HG03025 (cell line): ENCODE measurements at regions not wholly inside any gene's neighbourhood (a gene's known extent, or its start where the extent isn't known, plus 50 kb on each side); places are given as distances from the start of the nearest gene placed in this dataset.

ENCODE experiments used
- ATAC-seq: cut with Tn5 transposase; IDR thresholded peaks from one replicate; pipeline ENCODE4 v1.9.1; 2021; ENCODE audit warnings: mild to moderate bottlenecking, moderate library complexity; ENCODE audit not compliant: unreplicated experiment, low FRiP score

DNA sequence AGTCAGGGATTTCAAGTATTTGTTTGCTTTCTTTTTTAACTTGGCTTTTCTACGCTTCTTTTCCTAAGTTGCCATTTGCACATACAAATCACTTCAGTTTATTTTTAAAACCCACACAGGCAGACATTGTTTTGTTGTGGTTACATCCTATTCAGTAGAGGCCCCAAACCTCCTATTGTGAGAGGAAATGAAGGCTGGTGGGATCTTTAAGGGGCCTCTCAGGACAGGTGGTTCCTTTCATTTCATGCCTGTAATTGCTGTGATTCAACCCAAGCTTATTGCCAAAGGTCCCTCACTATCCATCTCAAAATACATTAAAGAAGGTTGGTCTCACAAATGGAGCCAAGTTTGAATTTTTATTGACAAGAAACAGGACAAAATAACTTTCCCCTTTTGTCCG lies 257.1 kb downstream of the ADAMTS20 start:
- no peak for ATAC-seq

DNA sequence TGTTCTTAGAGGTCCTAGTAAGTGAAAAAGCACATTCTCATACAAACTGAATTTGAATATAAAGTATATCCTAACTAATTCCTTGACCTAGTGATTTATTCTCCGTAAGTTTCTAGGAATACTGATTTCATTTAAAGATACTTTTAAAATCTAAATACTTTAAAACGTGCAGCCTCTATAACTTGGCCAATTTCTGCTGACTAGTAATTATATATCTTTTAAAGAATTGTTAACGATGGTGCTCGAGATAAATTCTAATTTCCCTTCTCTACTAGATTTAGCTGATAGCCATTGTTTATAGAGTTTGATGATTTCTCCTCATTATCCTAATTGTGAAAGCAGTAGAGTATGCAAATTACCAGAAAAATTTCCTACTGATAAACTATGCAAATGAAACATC lies 257.9 kb downstream of the ADAMTS20 start:
- ATAC-seq: no peak

DNA sequence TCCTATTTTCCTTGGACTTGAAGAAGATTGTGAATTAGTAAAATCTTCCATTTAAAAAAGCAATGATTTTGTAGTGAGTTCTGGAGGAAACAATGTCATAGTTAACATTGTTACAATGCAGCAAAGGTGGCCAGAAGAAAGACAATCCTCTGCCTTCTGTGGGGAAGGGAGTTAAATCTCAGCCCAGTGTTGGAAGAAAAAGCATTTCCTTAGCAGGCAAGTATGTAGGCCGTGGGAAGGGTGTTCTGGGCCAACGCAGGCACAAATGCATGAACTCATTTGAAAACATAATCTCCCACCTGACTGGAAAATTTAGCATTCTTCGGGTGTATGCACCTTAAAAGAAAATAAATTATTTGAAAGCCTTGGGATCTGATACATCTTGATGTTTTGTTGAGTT lies 258.6 kb downstream of the ADAMTS20 start:
- no peak for ATAC-seq

DNA sequence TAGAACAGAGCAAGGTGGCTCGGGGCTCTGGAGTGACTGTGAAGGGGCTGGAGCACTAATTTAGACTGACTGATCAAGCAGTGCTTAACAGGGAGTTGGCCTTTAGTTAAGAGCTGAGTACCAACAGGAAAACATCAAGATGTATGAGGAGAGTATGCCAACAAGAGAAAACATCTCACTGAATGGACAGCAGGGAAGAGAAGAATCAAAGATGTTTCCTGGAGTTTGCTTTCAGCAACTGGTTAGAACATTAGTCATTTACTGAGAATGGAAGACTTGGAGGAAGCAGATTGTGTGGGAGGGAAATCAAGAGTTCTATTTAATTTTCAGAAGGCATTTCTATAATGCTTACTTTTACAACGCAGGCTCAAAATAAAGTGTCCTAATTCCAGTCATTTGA lies 259.3 kb downstream of the ADAMTS20 start:
- no peak for ATAC-seq

DNA sequence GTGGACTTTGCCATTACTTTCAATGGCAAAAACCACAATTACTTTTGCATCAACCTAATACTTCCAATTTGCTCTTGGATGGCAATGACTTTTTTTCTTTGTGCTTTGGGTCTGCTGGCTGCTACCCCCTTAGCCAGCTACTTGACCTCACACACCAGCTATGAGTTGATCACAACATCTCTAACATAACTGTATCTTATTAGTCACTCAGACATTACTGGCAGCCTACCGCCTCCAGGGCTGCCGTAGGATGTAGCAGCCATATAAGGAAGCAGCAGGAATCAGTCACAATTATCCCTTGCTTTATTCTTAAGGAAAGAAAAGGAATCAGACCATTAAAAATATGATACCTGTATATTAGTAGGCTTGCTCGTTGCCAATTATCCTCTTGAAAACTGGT lies 260.5 kb downstream of the ADAMTS20 start:
- ATAC-seq: no peak

DNA sequence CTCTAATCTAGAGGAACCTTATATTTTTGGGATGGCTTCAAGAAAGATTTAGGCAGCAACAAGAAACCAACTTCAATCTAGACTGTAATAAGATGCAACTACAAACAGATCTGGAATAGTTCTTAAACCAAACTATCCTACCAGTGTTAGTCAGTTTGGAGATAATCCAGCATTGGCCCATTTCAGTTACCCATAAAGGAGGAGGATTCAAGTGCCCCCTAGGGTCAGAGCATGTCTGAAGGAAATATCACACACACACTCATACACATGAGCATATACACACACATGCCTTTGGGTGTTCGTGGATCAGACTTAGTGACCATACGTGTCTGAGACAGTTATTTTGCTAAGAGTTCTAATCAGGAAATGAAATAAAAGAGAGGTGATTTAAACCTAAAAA lies 261.2 kb downstream of the ADAMTS20 start:
- ATAC-seq: no peak

DNA sequence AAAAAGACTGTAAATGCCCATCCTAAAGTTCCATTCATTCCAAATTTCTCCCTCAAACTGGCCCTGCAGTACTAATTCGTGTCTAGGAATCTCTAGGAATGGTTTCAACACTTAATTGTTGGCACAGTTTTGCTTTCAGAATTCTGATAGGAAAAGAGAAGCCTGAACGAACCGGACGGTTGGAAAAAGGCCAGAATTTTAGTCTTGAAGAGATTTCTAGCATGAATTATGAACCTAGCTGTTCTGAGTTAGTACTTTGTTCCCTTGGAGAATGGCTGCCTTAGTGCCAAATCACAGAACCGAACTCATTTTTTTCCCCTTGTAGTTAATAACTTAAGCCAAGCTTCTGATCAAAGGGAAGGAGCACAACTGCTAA lies 262.6 kb downstream of the ADAMTS20 start:
- no peak for ATAC-seq

DNA sequence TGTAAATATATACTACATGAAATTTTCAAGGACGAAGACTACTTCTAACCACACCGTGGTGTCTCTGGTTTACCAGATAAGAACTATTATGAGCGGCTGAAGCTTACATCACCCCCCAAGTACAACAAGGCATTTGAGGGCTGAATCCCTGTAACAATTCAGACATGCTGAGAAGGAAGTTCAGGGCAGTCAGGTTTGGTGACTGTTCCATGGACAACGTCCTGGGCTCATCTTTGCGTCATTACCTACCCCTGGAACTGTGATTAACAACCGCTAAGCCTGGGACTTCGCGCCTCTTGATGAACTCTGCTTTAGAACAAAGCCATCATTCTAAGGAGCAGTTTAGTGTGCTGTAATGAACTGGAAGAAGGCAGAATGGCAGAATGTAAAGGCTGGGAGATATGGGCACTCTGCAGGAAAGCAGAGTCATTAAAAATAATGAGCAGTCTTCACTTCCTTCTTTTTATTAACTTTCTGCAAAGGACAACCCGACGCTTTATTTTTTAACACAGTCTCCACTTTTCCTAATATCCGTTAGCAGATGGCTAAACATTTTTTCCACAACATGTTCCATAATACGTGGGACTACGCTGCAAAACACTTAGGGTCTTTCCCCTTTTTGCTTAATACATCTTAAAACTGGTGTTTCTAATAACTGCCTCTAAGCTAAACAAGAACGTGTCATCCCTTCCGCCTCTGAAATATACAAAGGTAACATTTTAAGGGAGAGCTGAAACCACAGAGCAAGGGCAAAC lies 263.2 kb downstream of the ADAMTS20 start:
- no peak for ATAC-seq

DNA sequence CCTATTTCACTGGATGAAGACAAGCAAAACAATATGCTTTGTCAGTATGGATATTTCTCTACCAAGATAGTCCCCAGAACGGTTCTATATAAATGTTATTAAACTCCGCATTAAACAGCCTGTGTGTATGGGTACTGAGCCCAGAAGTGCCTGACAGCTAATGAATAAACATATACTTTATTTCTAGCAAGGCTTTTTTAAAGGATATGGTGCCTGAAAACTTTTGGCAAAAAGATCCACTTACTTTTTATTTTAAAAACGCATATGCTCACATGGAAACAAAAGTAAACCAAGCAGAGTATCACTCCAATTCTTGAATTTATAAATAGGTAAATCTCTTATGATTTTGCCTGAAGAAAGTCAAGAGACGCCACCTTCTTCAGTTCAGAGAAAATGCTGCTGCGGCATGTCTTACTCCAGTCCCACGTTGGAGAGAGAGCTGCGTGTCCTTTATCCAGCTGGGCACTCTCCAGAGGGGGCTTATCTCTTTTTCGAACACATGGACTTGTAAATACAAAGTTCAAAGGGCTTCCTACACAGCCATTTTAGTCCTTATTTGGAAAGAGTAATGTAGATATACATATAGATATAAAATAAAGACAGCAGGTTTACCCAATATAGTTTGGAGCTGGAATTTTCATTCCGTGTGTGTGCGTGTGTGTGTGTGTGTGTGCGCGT lies 264.2 kb downstream of the ADAMTS20 start:
- no peak for ATAC-seq

DNA sequence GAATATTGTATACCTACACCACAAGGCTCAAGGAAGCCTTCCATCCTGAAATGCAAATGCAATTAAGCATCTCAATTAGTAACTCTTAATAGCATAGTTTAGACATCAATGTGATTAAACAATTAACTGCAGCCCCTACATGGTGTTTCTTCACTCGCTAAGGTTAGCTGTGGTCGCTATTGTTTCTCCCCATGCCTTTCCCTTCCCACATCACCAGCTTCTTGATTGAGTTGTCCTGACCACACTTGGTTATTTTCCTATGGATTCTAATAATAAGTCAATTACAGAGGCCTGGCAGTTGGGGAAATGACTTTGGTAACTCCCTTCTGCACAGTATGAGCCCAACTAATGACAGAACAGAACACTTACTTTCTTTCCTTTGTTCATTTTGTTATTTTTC lies 265.0 kb downstream of the ADAMTS20 start:
- no peak for ATAC-seq

DNA sequence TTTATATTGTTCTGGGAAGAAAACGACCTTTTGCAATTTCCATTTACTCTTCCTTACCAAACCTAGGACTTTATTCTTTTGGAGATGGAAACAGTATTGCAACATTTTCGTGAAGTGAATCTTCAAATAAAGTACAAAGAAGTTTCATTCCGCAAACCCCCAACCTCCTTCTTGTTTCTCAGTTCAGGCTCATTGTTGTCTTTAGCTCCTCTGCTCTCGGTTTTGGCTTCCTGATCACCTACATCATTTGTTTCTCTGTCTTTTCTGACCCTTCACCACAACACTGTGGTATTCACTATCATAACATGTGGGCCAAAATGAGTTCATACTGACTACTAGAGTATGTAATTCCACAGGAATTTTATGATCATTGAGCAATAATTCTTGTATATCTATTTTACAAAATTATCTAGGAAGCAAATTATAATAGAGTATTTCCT lies 266.8 kb downstream of the ADAMTS20 start:
- ATAC-seq: peak; percentile 52

DNA sequence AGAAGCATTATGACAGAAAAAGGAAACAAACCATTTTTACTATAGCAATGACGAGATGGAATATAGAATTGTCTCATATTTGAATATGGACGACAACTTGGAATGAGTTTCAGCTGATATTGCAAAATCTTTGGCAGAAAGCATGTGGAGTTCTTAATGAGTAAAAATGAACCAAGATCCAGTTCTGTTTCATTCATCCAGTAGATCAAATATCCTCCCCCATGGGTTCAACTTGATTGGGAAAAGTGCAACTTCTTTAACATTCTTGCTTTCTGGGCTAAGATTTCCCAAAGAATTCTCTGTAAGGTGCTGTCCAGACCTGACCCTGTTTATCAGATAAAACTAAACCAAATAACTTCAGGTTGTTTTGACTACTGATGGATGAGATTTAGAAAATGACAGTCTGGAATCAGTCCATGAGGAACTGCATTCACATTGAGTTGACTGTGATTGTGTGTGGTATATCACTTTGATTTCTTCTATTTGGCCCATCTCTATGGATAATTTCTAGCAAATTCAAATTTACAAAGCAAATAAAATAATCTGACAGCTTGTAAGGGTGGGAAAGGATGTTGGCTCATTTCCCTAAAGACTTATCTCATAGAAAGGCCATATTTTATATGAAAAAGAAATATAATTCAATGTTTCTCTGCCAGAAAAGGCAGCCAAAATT lies 267.4 kb downstream of the ADAMTS20 start:
- no peak for ATAC-seq

DNA sequence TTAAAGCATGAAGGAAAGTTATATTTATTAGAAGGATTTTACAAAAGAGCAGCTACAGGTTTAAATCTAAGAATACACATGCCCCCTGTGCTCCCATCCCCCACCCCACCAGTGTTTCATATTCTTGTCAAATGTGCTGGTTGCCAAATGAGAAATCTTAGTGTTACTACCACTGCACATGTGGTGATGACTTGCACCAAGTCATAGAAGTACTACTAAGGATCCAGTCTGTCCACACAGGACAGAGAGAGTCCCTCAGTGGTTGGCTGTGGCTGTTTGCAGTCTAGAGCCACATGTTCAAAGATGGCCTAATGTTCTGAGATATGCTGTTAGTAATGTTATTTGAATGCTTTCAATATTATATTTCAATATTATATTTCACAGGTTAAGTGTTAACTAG lies 268.8 kb downstream of the ADAMTS20 start:
- no peak for ATAC-seq

DNA sequence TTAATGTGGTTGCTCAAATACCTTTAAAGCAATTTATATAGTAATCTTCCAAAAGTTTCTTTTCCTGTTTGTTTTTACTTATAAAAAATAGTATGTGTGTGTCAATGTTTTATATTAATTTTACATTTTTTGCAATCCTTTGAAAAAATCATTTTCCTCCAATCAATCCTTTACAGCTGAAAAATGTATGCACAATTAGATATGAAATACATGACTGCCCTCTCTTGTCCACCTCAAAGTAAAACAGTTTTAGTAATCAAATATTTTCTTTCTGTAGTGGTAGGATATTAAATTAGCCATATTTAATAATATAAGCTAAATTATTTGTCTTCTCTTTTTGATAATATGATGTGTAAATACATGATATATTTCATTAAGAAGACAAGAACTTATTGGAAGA lies 269.9 kb downstream of the ADAMTS20 start:
- no peak for ATAC-seq

DNA sequence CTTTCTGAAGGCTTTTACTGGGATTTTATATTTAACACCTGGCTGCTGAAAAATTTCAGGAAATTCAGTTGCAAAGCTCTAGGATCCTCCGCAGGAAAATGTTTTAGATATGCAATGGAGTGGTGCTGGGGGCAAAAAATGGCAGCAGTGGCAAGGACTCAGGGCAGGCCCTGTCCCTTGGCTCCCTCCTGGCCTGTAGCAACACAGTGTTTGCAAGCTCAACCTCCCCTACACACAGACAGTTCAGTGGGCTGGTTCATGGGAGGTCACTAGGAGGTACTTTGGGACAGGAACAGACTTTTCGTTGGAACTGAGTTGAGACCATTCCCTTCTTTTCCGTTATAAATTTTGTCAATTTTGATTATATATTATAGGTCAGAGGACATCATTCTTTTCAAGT lies 270.4 kb downstream of the ADAMTS20 start:
- no peak for ATAC-seq

DNA sequence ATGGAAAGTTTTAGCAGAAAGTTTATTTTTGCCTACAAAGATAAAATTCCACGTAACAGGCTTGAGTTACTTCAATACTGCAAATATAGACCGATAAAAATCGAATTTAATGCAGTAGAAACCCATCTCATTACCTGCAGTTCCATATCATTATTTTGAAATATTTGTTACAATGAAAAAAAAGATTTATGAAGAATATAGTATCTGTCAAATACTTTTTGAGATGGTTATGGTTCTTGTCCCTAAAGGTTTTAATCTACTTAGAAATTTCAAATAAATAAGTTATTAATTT lies 273.5 kb downstream of the ADAMTS20 start:
- no peak for ATAC-seq

DNA sequence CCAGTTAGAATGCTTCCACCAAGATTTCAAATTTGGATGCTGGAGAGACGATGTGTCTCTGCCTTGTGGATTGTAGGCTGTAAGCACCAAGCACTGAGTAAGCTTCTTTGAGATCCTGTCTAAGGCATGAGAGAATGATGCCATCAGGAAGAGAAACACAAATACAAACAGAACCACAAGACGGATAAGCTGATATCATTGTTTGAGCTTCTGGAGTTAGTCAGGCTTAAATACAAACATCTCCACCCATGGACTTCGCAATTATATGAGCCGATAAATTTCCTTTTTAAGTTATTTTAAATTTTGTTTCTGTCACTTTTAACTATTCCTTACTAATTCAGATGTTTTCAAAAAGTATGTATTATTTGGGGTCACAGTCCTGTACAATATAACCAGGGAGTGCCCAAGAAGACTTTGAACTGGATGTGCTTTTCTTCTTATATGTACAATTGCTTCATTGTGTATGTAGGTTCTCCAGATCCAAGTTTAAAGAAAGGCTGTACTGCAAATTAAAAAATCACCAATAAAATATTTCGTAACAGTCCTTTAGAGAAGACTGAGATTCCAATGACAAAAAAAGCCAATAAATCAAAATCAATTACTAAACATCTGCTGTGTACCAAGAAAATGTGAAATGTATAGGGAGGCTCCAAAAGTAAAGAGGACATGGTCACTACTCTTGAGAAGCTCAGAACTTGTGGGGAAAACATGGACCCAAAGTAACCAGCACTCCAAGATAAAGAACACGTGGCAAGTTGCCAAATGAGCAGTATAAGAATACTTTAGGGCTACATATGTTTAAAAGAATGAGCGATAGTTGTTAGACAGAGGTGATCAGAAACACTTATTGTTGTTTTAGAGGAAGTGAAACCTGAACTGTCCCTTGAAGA lies 274.1 kb downstream of the ADAMTS20 start:
- peak; percentile 95 for ATAC-seq

DNA sequence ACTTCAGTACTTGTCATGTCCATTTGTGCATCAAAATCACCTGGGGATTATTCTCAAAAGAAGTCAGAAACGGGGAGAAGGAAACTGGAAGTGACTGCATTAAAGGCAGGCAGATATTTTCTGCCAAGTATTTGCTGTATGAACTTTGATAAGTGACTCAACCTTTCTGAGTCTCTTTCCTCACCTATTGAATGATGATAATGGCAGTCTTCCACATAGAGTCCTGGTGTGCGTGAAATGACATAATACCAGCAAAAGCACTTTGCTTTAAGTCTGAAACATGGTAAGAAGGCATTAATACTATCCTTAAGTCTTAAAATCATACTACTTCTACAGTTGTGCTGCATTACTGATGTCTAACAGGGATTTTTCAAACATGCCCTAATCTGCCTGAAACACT lies 278.5 kb downstream of the ADAMTS20 start:
- ATAC-seq: no peak

DNA sequence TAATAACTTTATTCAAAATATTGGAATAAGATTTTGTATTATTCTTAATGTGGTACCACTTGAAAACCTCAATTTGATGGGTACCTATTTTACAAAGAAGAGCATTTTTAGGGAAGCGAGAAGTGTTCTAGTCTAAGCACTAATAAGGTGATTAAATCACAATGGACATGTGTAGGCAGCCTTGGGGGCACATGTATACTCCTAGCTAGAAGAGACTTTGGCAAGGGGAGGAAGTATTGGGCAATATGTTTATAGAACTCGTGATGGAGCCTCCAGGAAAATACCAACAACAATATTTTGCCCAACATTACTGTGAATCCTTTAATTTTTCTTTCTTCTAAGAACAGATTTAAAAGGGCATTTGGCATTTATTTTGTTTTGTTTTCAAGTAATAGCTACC lies 280.3 kb downstream of the ADAMTS20 start:
- no peak for ATAC-seq

DNA sequence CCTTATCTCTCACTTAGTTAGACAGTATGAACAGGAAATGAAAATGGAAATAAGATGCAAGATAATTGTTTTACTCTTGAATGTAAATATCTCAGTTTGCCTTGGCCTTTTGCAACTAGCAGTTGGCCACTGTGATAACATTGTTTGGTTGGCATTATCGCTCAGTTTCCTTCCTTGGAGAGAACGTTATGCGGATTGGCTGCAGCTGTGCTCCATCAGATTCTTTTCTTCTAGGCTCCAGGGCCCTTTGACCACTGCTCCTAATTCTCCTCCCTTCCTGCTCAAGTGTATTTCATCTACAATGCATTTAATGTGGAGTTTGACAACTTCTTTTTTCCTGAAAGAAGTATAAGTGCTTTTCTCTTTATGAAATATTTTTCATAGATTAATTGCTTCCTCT lies 284.2 kb downstream of the ADAMTS20 start:
- ATAC-seq: no peak

DNA sequence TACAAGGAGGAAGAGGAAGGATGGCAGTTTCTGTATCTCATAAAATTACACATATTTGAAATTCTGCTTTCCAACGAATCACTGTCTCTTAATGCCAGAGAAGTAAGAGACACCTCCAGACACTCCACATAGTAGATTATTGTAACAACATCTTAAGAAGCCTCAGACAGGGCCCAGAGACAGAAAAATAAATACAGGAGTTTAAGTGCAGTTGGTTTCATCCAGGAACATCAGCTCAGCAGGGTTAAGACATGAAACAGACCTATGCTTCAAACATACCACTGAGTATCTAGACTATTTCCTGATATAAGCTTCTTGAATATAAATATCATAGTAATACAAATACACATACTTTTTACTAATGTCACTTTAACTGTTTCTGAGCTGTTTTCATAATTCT lies 290.3 kb downstream of the ADAMTS20 start:
- no peak for ATAC-seq
